ENCODE measurements at regions not wholly inside any gene's neighbourhood (a gene's known extent, or its start where the extent isn't known, plus 50 kb on each side); places are given as distances from the start of the nearest gene placed in this dataset.

DNA sequence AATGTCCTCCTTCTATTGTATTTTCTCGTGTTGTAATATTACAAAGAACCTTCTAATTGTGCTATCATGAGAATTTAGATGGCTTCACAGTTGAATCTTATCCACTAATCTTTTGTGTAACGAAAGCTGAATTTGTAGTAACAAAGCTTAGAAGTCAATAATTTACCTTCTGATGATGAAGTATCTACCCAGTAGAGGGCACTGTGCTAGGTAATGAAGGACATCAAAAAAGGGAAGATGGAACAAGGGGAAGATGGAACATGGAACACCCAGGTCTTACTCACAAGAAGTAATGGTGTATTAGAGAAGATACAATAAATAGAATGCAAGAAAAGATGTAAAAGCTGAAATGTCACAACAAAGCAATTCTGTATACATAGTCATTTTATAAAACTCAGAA, 131.0 kb upstream of the CCNG1 start:
- Histone ChIP-seq H3K18ac (ENCODE audit: low read depth, low read length) (no peak overlapping the region), H3K4me3 (ENCODE audit: insufficient read depth, low read depth, low read length) (no peak overlapping the region), H2BK120ac (ENCODE audit: low read depth, low read length) (no peak overlapping the region), H3K9me1 (ENCODE audit: insufficient read depth, low read length) (no peaks in the 10 kb centered on the region), H4K8ac (ENCODE audit: low read depth in 2 of 2, low read length in 2 of 2) (no peak overlapping the region), H3K14ac (replicated peaks; ENCODE audit: low read depth, low read length) (no peak overlapping the region), H4K20me1 (ENCODE audit: insufficient read depth, low read length) (no peaks in the 10 kb centered on the region), H2BK20ac (ENCODE audit: low read depth, low read length) (no peak overlapping the region), H3K4me2 (ENCODE audit: low read depth, low read length) (no peak overlapping the region), H3K4ac (ENCODE audit: low read depth, low read length) (no peak overlapping the region), H3K23ac (ENCODE audit: low read depth, low read length) (no peak overlapping the region), H3K9me3 (ENCODE audit: control insufficient read depth, insufficient read depth, low read length) (no peaks in the 10 kb centered on the region; the same call in 1 of the 2 replicates), H2AK9ac (replicated peaks; ENCODE audit: low read depth, low read length, poor library complexity) (no peak overlapping the region), H4K5ac (ENCODE audit: low read depth, low read length) (no peak overlapping the region), H3K79me1 (ENCODE audit: low read depth in 1 of 2, low read length in 2 of 2) (no peaks in the 10 kb centered on the region), H2AFZ (replicated peaks; ENCODE audit: low read length, poor library complexity) (no peak overlapping the region), H3K4me1 (ENCODE audit: control insufficient read depth, insufficient read depth, low read length) (no peaks in the 10 kb centered on the region), H2BK15ac (ENCODE audit: low read depth, low read length) (no peak overlapping the region), H3K56ac (ENCODE audit: extremely low read depth, insufficient read depth, low read length) (no peak overlapping the region), H3K36me3 (ENCODE audit: control insufficient read depth, insufficient read depth, low read length) (no peaks in the 10 kb centered on the region), H2AK5ac (ENCODE audit: low read depth, low read length) (no peak overlapping the region), H4K91ac (ENCODE audit: insufficient read depth, low read depth, low read length) (no peak overlapping the region), H2BK5ac (ENCODE audit: low read depth, low read length, poor library complexity, severe bottlenecking) (no peak overlapping the region), H3K27me3 (ENCODE audit: control insufficient read depth, insufficient read depth, low read length) (no peaks in the 10 kb centered on the region), H3K9ac (ENCODE audit: low read depth, low read length) (no peak overlapping the region), H3K27ac (ENCODE audit: insufficient read depth, low read length) (no peak overlapping the region)
- CTCF ChIA-PET, result no interaction called here
- in situ Hi-C loops (cut with MboI; ENCODE audit: low sequenced_read_pairs), result no loop called here
- POLR2A ChIA-PET (ENCODE audit: unreplicated experiment), result no interaction called here
- no TSS peak for BruUV-seq (replicated peaks)
- dilution Hi-C loops (cut with HindIII; ENCODE audit: low sequenced_read_pairs, unreplicated experiment), result no loop called here
- WGBS, 2 experiments (ENCODE audit: extremely low coverage in 2 of 2, insufficient read length in 1 of 2), result no CpG with 5 or more reads among the region's 2 CpGs
- intact Hi-C loops (cut with micrococcal nuclease), result no loop called here
- DNase-seq, result no peak
- ATAC-seq (ENCODE audit: low read depth), result no peak
- TF ChIP-seq SMC3 (IDR thresholded peaks at IDR 0.05; ENCODE audit: low read depth, low read length) (no peak), MXI1 (IDR thresholded peaks at IDR 0.05; ENCODE audit: borderline replicate concordance, low read depth, low read length) (no peak), BHLHE40 (IDR thresholded peaks at IDR 0.05; ENCODE audit: low read depth, low read length) (no peak), MAFK (IDR thresholded peaks at IDR 0.05; ENCODE audit: low read depth, low read length) (no peak), CHD1 (IDR thresholded peaks at IDR 0.05; ENCODE audit: low read depth, low read length) (no peak), RFX5 (IDR thresholded peaks at IDR 0.05; ENCODE audit: low read depth, low read length) (no peak), CTCF (conservative IDR thresholded peaks at IDR 0.05; ENCODE audit: low read depth, low read length) (no peak), POLR2A (IDR thresholded peaks at IDR 0.05; ENCODE audit: low read depth, low read length) (no peak), NFE2L2 (IDR thresholded peaks at IDR 0.05; ENCODE audit: low read depth, low read length) (no peak), MAZ (IDR thresholded peaks at IDR 0.05; ENCODE audit: borderline replicate concordance, low read depth, low read length) (no peak), RCOR1 (IDR thresholded peaks at IDR 0.05; ENCODE audit: insufficient replicate concordance, low read length) (no peak), CEBPB (IDR thresholded peaks at IDR 0.05; ENCODE audit: low read depth, low read length) (no peak), RAD21 (IDR thresholded peaks at IDR 0.05; ENCODE audit: low read length) (no peak), FOS (IDR thresholded peaks at IDR 0.05; ENCODE audit: low read depth, low read length) (no peak)
- TF ChIP-seq, protein P1, sequence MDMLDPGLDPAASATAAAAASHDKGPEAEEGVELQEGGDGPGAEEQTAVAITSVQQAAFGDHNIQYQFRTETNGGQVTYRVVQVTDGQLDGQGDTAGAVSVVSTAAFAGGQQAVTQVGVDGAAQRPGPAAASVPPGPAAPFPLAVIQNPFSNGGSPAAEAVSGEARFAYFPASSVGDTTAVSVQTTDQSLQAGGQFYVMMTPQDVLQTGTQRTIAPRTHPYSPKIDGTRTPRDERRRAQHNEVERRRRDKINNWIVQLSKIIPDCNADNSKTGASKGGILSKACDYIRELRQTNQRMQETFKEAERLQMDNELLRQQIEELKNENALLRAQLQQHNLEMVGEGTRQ (IDR thresholded peaks at IDR 0.05; ENCODE audit: low read depth, low read length), result no peak
- TF ChIP-seq, protein P2, sequence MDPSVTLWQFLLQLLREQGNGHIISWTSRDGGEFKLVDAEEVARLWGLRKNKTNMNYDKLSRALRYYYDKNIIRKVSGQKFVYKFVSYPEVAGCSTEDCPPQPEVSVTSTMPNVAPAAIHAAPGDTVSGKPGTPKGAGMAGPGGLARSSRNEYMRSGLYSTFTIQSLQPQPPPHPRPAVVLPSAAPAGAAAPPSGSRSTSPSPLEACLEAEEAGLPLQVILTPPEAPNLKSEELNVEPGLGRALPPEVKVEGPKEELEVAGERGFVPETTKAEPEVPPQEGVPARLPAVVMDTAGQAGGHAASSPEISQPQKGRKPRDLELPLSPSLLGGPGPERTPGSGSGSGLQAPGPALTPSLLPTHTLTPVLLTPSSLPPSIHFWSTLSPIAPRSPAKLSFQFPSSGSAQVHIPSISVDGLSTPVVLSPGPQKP (IDR thresholded peaks at IDR 0.05; ENCODE audit: borderline replicate concordance, low read depth, low read length), result no peak

All from IMR-90 (cell line).